Motor neuron (in vitro differentiated cells): ENCODE measurements at regions not wholly inside any gene's neighbourhood (a gene's known extent, or its start where the extent isn't known, plus 50 kb on each side); places are given as distances from the start of the nearest gene placed in this dataset.

Experiments used
- ATAC-seq, 8 experiments: fragments of 200-7000 bp; cut with Tn5 transposase; replicated peaks in 6 of 8; 2 replicates each; pipeline ENCODE4 v1.8.0; 2021; ENCODE audit warnings: mild to moderate bottlenecking in 8 of 8, moderate library complexity in 8 of 8
- H3K27ac ChIP-seq, 2 donors: fragments of 250-450 bp; sonication (Bioruptor Pico); 2 replicates each; pipeline ENCODE4 v1.9.0; 2021; ENCODE audit warnings: antibody characterized with exemption in 2 of 2, mild to moderate bottlenecking in 2 of 2, moderate library complexity in 1 of 2
- H3K4me1 ChIP-seq, 2 donors: fragments of 250-450 bp; sonication (Bioruptor Pico); replicated peaks in 1 of 2; 2 replicates each; pipeline ENCODE4 v1.6.1; 2021; ENCODE audit warnings: antibody characterized with exemption in 2 of 2, mild to moderate bottlenecking in 2 of 2, moderate library complexity in 1 of 2
- H3K4me3 ChIP-seq, 5 donors: fragments of 250-450 bp; sonication (Bioruptor Pico); 2 replicates each; pipeline ENCODE4 v1.9.0; 2021; ENCODE audit warnings: antibody characterized with exemption in 5 of 5, mild to moderate bottlenecking in 5 of 5, moderate library complexity in 4 of 5
- WGBS, 10 experiments: fragments of 450-650 bp; shearing (Covaris generic); methylation state at CpG; one replicate each; pipeline ENCODE4 v1.0.0; 2022; 5-methylcytosine and 5-hydroxymethylcytosine counted together
- in situ Hi-C, 9 experiments: fragments of 400-800 bp; cut with MboI; loops; one replicate each; pipeline ENCODE4 v1.15.0; 2021; ENCODE audit warnings: low sequenced_read_pairs in 9 of 9, low pct_unique_long_range_greater_than_20kb in 2 of 9; ENCODE audit not compliant: unreplicated experiment in 9 of 9

- Histone ChIP-seq H3K27ac (no peak overlapping the region), H3K4me1 (no peaks in the 10 kb centered on the region), H3K4me3 (no peak overlapping the region)
- 20 to 100% (median 91%) methylated on average over 1 to 6 of the region's 11 CpGs; no CpG with 5 or more reads in 2 of the 10 experiments for WGBS, 10 experiments
- in situ Hi-C loops, result no loop called here
- no peak for ATAC-seq
Measured at GRCh38 chr18:78742218-78742745, 237.3 kb upstream of the SALL3 start.

GRCh38 chr18:78743078-78743477 lies 236.5 kb upstream of the SALL3 start:
- no peaks in the 10 kb centered on the region for H3K4me1 ChIP-seq
- H3K27ac ChIP-seq, result no peak overlapping the region
- in situ Hi-C loops, result no loop called here
- no peak overlapping the region for H3K4me3 ChIP-seq
- 0 to 92% (median 0%) methylated on average over 1 to 3 of the region's 9 CpGs; no CpG with 5 or more reads in 7 of the 10 experiments for WGBS, 10 experiments
- no peak for ATAC-seq

GRCh38 chr18:78751664-78752063 lies 228.0 kb upstream of the SALL3 start:
- ATAC-seq, result no peak
- Histone ChIP-seq H3K4me3 (no peak overlapping the region), H3K4me1 (no peaks in the 10 kb centered on the region), H3K27ac (no peak overlapping the region)
- in situ Hi-C loops, result no loop called here
- 40 to 89% (median 60%) methylated on average over 1 to 15 of the region's 17 CpGs; no CpG with 5 or more reads in 5 of the 10 experiments for WGBS, 10 experiments

- no peak overlapping the region for H3K27ac ChIP-seq
- ATAC-seq, result no peak
- H3K4me1 ChIP-seq, result no peaks in the 10 kb centered on the region
- WGBS, 10 experiments, result no CpG with 5 or more reads among the region's 23 CpGs
- H3K4me3 ChIP-seq, result no peak overlapping the region
- in situ Hi-C loops, result no loop called here
Measured at GRCh38 chr18:78753240-78753639, 226.4 kb upstream of the SALL3 start.

- in situ Hi-C loops, result no loop called here
- no peak for ATAC-seq
- H3K4me3 ChIP-seq, result no peak overlapping the region
- 20 to 100% (median 97%) methylated on average over 1 to 6 of the region's 23 CpGs; no CpG with 5 or more reads in 4 of the 10 experiments for WGBS, 10 experiments
- H3K4me1 ChIP-seq, result no peaks in the 10 kb centered on the region
- H3K27ac ChIP-seq, result no peak overlapping the region
Measured at GRCh38 chr18:78754311-78755043, 225.1 kb upstream of the SALL3 start.

GRCh38 chr18:78757014-78757413 lies 222.6 kb upstream of the SALL3 start:
- Histone ChIP-seq H3K4me3 (no peak overlapping the region), H3K4me1 (no peaks in the 10 kb centered on the region), H3K27ac (no peak overlapping the region)
- in situ Hi-C loops, result no loop called here
- ATAC-seq, result no peak
- 30 to 83% (median 65%) methylated on average over 1 to 9 of the region's 10 CpGs; no CpG with 5 or more reads in 2 of the 10 experiments for WGBS, 10 experiments

- H3K4me1 ChIP-seq, result no peaks in the 10 kb centered on the region
- 16 to 88% (median 45%) methylated on average over 1 to 7 of the region's 9 CpGs; no CpG with 5 or more reads in 2 of the 10 experiments for WGBS, 10 experiments
- no peak for ATAC-seq
- in situ Hi-C loops, result no loop called here
- H3K27ac ChIP-seq, result no peak overlapping the region
- no peak overlapping the region for H3K4me3 ChIP-seq
Measured at GRCh38 chr18:78758496-78758895, 221.1 kb upstream of the SALL3 start.

- no peak for ATAC-seq
- in situ Hi-C loops, result no loop called here
- 19 to 100% (median 60%) methylated on average over 1 to 6 of the region's 8 CpGs; no CpG with 5 or more reads in 4 of the 10 experiments for WGBS, 10 experiments
- no peak overlapping the region for H3K4me3 ChIP-seq
- no peaks in the 10 kb centered on the region for H3K4me1 ChIP-seq
- no peak overlapping the region for H3K27ac ChIP-seq
Measured at GRCh38 chr18:78762753-78763152, 216.9 kb upstream of the SALL3 start.

- WGBS, 10 experiments, result 25 to 95% (median 80%) methylated on average over 2 to 6 of the region's 10 CpGs; no CpG with 5 or more reads in 4 of the 10 experiments
- ATAC-seq, result no peak
- H3K4me3 ChIP-seq, result no peak overlapping the region
- in situ Hi-C loops, result no loop called here
- H3K4me1 ChIP-seq, result peaks cover 7 to 18% of the 10 kb centered on the region in 2 donors
- no peak overlapping the region for H3K27ac ChIP-seq
Measured at GRCh38 chr18:78764544-78764943, 215.1 kb upstream of the SALL3 start.

GRCh38 chr18:78765142-78765541 lies 214.5 kb upstream of the SALL3 start:
- peaks cover 11 to 24% of the 10 kb centered on the region in 2 donors for H3K4me1 ChIP-seq

GRCh38 chr18:78765637-78766281 lies 213.9 kb upstream of the SALL3 start:
- WGBS, 10 experiments, result 13 to 100% (median 87%) methylated on average over 1 to 13 of the region's 23 CpGs; no CpG with 5 or more reads in 3 of the 10 experiments
- in situ Hi-C loops, result no loop called here
- no peak overlapping the region for H3K27ac ChIP-seq
- peaks cover 16 to 30% of the 10 kb centered on the region in 2 donors for H3K4me1 ChIP-seq
- no peak overlapping the region for H3K4me3 ChIP-seq
- no peak for ATAC-seq

More at GRCh38 chr18:78765142-78765541, 214.5 kb upstream of the SALL3 start:
- no peak for ATAC-seq
- in situ Hi-C loops, result no loop called here
- Histone ChIP-seq H3K27ac (no peak overlapping the region), H3K4me3 (no peak overlapping the region)
- 23 to 94% (median 45%) methylated on average over 2 to 7 of the region's 12 CpGs; no CpG with 5 or more reads in 4 of the 10 experiments for WGBS, 10 experiments

GRCh38 chr18:78766651-78767533 lies 212.7 kb upstream of the SALL3 start:
- WGBS, 10 experiments, result 40 to 100% (median 71%) methylated on average over 1 to 9 of the region's 31 CpGs; no CpG with 5 or more reads in 2 of the 10 experiments
- Histone ChIP-seq H3K4me1 (peaks cover 24 to 37% of the 10 kb centered on the region in 2 donors), H3K4me3 (no peak overlapping the region), H3K27ac (no peak overlapping the region)
- in situ Hi-C loops, result no loop called here
- no peak for ATAC-seq
